ENCODE measurements at regions not wholly inside any gene's neighbourhood (a gene's known extent, or its start where the extent isn't known, plus 50 kb on each side); places are given as distances from the start of the nearest gene placed in this dataset.

DNA sequence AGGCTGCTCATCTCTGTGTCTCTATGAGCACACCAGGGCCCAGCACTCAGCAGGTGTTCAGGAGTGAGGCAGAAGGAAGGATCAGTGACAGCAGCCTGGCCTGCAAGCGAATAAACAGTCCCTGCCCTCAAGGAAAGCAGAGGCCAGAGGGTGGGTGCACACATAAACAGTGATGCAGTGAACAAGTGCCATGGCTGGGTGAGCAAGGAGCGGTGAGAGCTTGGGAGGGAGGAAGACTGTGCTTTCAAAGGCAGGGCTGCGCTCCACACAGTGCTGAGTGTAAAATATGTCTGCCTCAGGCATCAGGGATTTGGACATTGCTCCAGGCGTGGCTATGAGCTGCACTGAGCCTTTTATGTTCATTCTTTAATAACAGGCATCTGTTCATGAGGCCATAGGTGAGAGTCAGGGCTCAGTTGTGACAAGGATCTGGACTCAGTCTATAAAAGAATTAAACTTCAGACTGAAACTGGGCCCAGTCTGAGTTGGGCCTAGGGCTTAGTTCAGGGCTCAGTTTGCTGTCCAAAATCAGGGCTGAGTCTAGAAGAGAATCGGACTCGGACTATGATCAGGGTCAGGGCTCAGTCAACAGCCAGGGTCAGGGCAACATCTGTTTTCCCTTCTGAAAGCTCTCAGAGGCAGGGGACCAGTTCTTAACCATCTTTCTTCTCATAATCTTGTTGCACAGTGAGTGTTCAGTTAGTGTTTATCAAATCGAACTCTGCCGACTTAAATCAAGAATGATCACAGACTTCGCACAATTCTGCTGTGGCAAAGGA is 213.7 kb downstream of the FOXD2 start:
- Histone ChIP-seq H3K4me3 (ENCODE audit: control extremely low read depth in 1 of 5, extremely low read depth in 1 of 5, insufficient read depth in 1 of 5, low read depth in 2 of 5, low read length in 4 of 5) (no peak overlapping the region), H3K79me2 (ENCODE audit: control insufficient read depth, insufficient read depth, low read length) (no peaks in the 10 kb centered on the region), H2AFZ (ENCODE audit: insufficient read depth, low read depth, low read length, poor library complexity, severe bottlenecking) (no peak overlapping the region), H3K36me3 (replicated peaks in 1 of 2; ENCODE audit: control extremely low read depth in 1 of 2, control insufficient read depth in 1 of 2, extremely low read depth in 1 of 2, insufficient read depth in 2 of 2, low read length in 1 of 2) (no peaks in the 10 kb centered on the region), H3K4me2 (replicated peaks; ENCODE audit: low read depth, low read length, poor library complexity, severe bottlenecking) (no peak overlapping the region), H4K20me1 (ENCODE audit: control insufficient read depth, insufficient read depth, low read length, poor library complexity, severe bottlenecking) (no peaks in the 10 kb centered on the region), H3K27ac (ENCODE audit: low read length in 2 of 2) (no peak overlapping the region), H3K9ac (ENCODE audit: low read length) (no peak overlapping the region), H3K9me3 (ENCODE audit: control extremely low read depth in 1 of 3, control insufficient read depth in 2 of 3, insufficient read depth in 1 of 3, low read length in 2 of 3) (no peaks in the 10 kb centered on the region), H3K4me1 (ENCODE audit: control insufficient read depth in 2 of 2, insufficient read depth in 2 of 2, low read length in 2 of 2) (no peaks in the 10 kb centered on the region), H3K27me3 (replicated peaks in 1 of 4; ENCODE audit: control extremely low read depth in 1 of 4, control insufficient read depth in 3 of 4, insufficient read depth in 4 of 4, low read length in 3 of 4) (peaks cover 0 to 3% (median 0%) of the 10 kb centered on the region in 4 experiments)
- TF ChIP-seq EZH2 (IDR thresholded peaks at IDR 0.05; ENCODE audit: borderline replicate concordance, insufficient read depth, low read depth, low read length, poor library complexity, severe bottlenecking) = no peak
- TF ChIP-seq, protein P1, sequence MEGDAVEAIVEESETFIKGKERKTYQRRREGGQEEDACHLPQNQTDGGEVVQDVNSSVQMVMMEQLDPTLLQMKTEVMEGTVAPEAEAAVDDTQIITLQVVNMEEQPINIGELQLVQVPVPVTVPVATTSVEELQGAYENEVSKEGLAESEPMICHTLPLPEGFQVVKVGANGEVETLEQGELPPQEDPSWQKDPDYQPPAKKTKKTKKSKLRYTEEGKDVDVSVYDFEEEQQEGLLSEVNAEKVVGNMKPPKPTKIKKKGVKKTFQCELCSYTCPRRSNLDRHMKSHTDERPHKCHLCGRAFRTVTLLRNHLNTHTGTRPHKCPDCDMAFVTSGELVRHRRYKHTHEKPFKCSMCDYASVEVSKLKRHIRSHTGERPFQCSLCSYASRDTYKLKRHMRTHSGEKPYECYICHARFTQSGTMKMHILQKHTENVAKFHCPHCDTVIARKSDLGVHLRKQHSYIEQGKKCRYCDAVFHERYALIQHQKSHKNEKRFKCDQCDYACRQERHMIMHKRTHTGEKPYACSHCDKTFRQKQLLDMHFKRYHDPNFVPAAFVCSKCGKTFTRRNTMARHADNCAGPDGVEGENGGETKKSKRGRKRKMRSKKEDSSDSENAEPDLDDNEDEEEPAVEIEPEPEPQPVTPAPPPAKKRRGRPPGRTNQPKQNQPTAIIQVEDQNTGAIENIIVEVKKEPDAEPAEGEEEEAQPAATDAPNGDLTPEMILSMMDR (IDR thresholded peaks at IDR 0.05) = no peak
- Mint-ChIP-seq H3K4me3 (no peak overlapping the region), H3K4me1 (no peaks in the 10 kb centered on the region), H3K9me3 (ENCODE audit: insufficient read depth) (no peaks in the 10 kb centered on the region), H3K27me3 (peaks cover 23% of the 10 kb centered on the region), H3K27ac (no peak overlapping the region)
- ATAC-seq (ENCODE audit: low read depth) (no peak), DNase-seq (no peak)
- intact Hi-C loops (cut with micrococcal nuclease) = no loop called here
- ChIA-PET POLR2A (no interaction called here), CTCF (no interaction called here)
- WGBS (ENCODE audit: insufficient coverage) = 87% methylated on average over 9 of the region's 9 CpGs

DNA sequence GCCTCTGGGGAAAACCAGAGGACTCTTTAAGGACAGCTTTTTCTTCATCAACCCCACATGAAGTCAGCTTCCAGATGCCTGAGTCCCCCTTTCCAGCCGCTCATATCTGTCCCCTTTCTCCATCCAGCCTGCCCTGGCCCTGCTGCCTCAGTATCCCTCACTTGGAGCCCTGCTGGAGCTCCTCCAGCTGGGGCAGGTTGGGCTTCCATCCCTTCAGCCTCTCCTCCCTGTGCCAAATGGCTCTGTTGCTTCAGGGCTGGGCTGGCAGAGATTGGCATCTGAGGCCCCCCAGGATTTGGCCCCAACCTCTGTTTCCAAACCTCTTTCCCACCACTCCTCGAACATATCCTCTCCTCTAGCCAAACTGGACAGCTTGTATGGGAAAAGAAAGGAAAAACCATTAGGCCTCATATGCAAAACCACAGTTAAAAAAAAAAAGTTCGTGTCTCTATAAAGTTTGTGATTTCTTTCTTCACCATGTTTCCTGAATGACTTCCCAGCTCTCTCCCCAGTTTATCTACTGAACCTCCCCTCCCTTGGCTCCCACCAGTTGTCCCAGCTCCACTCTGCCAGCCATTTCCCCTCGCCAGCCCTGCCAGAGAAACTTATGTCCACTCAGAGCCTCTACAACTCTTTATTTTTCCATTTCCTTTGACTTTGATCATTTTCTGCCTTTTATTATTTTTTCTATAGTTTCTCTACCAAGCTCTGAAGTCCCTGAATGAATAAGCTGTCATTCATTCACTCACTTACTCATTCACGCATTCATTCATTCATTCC is 217.9 kb downstream of the FOXD2 start:
- no peaks in the 10 kb centered on the region for H4K20me1 ChIP-seq (ENCODE audit: control insufficient read depth, insufficient read depth, low read length, poor library complexity, severe bottlenecking)
- 77% methylated on average over 3 of the region's 5 CpGs for WGBS (ENCODE audit: insufficient coverage)
- H3K36me3 ChIP-seq (replicated peaks in 1 of 2; ENCODE audit: control extremely low read depth in 1 of 2, control insufficient read depth in 1 of 2, extremely low read depth in 1 of 2, insufficient read depth in 2 of 2, low read length in 1 of 2) = no peaks in the 10 kb centered on the region
- no peak overlapping the region for H3K4me3 ChIP-seq (ENCODE audit: control extremely low read depth in 1 of 5, extremely low read depth in 1 of 5, insufficient read depth in 1 of 5, low read depth in 2 of 5, low read length in 4 of 5)
- Mint-ChIP-seq H3K4me1 (no peaks in the 10 kb centered on the region), H3K27me3 (peaks cover 35% of the 10 kb centered on the region), H3K4me3 (no peak overlapping the region), H3K27ac (no peak overlapping the region), H3K9me3 (ENCODE audit: insufficient read depth) (no peaks in the 10 kb centered on the region)
- peaks cover 0 to 3% (median 1%) of the 10 kb centered on the region in 4 experiments for H3K27me3 ChIP-seq (replicated peaks in 1 of 4; ENCODE audit: control extremely low read depth in 1 of 4, control insufficient read depth in 3 of 4, insufficient read depth in 4 of 4, low read length in 3 of 4)
- intact Hi-C loops (cut with micrococcal nuclease) = no loop called here
- DNase-seq = no peak
- no peak overlapping the region for H3K27ac ChIP-seq (ENCODE audit: low read length in 2 of 2)
- H3K79me2 ChIP-seq (ENCODE audit: control insufficient read depth, insufficient read depth, low read length) = no peaks in the 10 kb centered on the region
- H3K9me3 ChIP-seq (ENCODE audit: control extremely low read depth in 1 of 3, control insufficient read depth in 2 of 3, insufficient read depth in 1 of 3, low read length in 2 of 3) = no peaks in the 10 kb centered on the region
- ChIA-PET POLR2A (no interaction called here), CTCF (interaction anchor here (0.7 kb wide), 1 partner anchor 269 kb away, joined by 4 read pairs; no protein-coding TSS in a partner anchor)
- no peaks in the 10 kb centered on the region for H3K4me1 ChIP-seq (ENCODE audit: control insufficient read depth in 2 of 2, insufficient read depth in 2 of 2, low read length in 2 of 2)
- TF ChIP-seq EZH2 (IDR thresholded peaks at IDR 0.05; ENCODE audit: borderline replicate concordance, insufficient read depth, low read depth, low read length, poor library complexity, severe bottlenecking) = no peak
- TF ChIP-seq, protein P1 (IDR thresholded peaks at IDR 0.05) = no peak
- H3K9ac ChIP-seq (ENCODE audit: low read length) = no peak overlapping the region
- ATAC-seq (ENCODE audit: low read depth) = no peak
- no peak overlapping the region for H2AFZ ChIP-seq (ENCODE audit: insufficient read depth, low read depth, low read length, poor library complexity, severe bottlenecking)
- H3K4me2 ChIP-seq (replicated peaks; ENCODE audit: low read depth, low read length, poor library complexity, severe bottlenecking) = no peak overlapping the region

Measured in B cell (primary cell).